ENCODE measurements at regions not wholly inside any gene's neighbourhood (a gene's known extent, or its start where the extent isn't known, plus 50 kb on each side); places are given as distances from the start of the nearest gene placed in this dataset.

DNA sequence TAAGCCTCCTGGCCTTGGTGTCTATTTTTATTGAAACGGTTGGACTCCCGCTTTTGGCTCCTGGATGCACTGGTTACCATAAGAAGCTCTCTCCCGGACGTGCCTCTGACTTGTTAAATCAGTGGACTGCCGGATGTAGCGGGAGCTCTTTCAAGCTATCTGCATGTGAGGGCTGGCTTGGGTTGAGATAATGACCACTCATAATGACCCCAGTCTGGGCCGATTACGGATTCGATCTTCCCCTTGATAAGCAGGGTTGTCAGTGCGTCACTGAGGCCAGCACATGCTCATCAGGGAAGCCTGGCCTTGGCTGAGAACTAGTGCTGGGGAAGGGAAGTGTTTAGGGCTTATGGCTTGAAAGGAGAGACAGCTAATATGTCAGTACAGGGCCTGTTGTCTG lies 528.1 kb downstream of the CDH26 start:
- ATAC-seq (ENCODE audit: low FRiP score), result no peak
- no peak for DNase-seq (ENCODE audit: low spot score)
- TF ChIP-seq, protein P1, sequence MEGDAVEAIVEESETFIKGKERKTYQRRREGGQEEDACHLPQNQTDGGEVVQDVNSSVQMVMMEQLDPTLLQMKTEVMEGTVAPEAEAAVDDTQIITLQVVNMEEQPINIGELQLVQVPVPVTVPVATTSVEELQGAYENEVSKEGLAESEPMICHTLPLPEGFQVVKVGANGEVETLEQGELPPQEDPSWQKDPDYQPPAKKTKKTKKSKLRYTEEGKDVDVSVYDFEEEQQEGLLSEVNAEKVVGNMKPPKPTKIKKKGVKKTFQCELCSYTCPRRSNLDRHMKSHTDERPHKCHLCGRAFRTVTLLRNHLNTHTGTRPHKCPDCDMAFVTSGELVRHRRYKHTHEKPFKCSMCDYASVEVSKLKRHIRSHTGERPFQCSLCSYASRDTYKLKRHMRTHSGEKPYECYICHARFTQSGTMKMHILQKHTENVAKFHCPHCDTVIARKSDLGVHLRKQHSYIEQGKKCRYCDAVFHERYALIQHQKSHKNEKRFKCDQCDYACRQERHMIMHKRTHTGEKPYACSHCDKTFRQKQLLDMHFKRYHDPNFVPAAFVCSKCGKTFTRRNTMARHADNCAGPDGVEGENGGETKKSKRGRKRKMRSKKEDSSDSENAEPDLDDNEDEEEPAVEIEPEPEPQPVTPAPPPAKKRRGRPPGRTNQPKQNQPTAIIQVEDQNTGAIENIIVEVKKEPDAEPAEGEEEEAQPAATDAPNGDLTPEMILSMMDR (IDR thresholded peaks at IDR 0.05), result no peak

DNA sequence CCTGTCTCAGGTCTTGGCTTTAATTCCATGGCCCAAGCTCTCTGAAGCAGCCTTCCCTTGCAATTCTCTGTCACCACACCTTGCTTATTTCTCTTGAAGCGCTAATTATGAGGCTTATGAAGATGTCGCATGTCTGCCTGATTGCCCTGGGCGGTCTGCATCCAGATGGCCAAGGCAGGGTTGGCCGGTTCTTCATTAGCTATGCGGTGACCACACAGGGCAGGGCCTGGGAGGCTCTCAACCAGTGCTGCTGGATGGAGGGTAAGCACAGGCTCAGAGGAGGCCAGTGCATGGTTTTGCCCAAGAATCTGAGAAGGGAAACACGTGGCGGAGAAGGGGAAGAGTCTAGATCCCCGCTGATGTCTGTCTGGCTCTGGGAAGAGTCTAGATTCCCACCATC lies 528.7 kb downstream of the CDH26 start:
- TF ChIP-seq, protein P1 (IDR thresholded peaks at IDR 0.05), result no peak
- no peak for DNase-seq (ENCODE audit: low spot score)
- no peak for ATAC-seq (ENCODE audit: low FRiP score)

DNA sequence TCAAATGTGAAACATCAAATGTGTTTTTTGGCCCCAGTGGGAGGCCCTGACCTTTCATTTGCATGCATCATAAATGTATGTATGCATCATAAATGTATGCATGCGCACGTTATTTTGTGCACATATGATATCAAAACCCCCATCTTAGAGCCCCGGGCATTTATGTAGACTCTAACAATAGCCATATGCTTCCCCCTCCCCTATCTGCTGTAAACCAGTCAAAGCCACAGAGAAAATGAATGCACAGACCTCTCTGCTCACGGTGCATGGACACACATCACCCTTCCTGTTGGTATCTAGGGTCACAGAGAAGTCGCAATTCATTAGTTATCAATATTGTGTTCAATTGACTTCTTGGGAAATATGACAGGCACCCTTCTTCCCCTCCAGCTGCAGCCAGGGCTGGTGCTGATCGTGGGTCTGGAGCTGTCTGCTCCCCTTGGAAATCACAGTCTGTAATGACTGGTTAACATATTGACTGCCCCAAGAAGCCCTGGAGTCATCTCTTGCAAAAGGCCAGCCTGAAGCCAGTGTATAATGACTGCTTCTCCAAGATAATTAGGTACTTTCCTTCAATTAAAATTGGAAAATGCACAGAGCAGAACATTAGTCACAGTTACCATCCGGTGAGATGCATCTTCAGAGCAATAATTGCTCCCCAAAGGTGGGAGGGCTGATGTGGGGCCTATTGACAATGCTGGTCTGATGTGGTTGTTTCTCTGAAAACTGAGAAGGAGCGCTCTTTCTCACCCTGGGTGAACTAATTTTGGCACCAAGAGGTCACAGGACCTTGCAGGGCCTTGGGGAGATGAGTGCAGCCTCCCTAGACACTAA lies 532.2 kb downstream of the CDH26 start:
- DNase-seq (ENCODE audit: low spot score) (no peak), ATAC-seq (ENCODE audit: low FRiP score) (no peak)
- TF ChIP-seq, protein P1 (IDR thresholded peaks at IDR 0.05), result no peak

DNA sequence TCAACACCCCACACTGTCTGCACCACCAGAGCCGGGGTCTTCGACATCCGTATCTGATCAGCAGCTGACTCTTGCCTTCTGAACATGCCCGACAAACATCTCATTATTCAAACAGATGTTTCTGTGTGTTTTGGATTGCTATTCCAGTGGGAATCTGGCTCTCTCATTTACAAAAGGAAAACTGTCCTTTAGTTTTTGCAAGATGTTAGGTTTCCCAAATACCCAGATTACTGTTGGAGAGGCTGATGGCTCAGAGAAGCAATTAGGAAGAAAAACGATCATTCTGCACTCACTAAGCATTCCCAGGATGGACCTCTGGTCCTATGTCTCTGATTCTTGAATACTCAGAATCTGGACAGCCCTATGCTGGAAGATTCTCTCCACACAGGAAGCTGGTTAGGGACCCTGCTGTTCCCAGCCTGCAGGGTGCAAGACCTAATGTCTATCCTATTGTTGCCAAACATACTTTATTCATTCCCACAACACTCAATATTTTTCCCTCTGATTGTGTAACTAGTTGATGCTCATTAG lies 532.9 kb downstream of the CDH26 start:
- no peak for ATAC-seq (ENCODE audit: low FRiP score)
- TF ChIP-seq, protein P1 (IDR thresholded peaks at IDR 0.05), result no peak
- DNase-seq (ENCODE audit: low spot score), result no peak

DNA sequence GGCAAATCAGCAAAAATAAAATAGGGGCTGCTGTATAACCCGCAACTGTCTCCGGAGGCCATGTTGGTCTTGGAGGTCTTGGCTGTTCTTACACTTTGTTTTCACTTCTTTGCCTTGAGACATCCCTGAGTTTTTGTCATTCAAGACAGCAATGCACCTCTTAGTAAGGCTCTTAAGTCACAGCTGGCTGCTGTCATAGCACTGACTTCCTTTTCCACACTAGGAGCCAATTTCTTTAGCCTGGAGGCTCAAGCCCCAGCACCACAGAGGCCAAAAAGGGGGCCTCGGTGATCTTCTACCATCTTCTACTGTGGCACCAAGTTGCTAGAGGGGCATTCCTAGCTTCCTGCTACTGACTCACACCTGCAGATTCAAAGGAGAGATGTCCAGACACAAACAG lies 536.3 kb downstream of the CDH26 start:
- TF ChIP-seq, protein P1 (IDR thresholded peaks at IDR 0.05), result no peak
- DNase-seq (ENCODE audit: low spot score) (no peak), ATAC-seq (ENCODE audit: low FRiP score) (no peak)

DNA sequence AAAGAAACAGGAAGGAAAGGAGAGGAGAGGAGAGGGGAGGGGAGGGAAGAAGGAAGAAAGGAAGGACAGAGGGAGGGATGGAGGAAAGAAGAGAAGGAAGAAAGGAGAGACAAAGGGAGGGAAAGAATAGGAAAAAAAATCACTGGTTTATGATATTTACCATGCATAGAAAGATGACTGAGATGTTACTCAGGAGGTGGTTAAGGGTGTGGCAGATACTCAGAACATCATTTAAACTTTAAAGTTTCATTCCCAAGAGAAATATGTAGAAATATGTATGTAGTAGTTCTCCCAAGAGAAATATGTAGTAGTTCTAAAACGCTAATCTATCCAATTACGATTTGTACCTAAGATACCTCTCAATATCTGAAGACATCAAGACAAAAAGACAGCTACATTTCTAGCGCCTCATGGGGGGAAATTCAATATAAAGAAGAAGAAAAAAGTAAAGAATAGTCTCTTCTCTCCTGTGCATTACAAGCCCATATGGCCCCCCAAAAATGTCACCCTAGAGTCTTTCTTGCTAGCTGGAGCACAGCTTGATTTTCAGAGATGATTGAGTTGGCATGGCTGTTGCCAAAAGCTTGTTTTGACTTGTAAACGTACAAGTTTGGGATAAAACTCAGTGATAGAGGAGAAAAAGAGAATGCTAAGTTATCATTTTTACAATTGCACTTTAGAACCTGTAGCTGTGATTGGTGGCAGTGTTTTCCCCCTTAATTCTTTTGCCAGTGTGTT lies 539.2 kb downstream of the CDH26 start:
- no peak for ATAC-seq (ENCODE audit: low FRiP score)
- TF ChIP-seq, protein P1 (IDR thresholded peaks at IDR 0.05), result no peak
- DNase-seq (ENCODE audit: low spot score), result no peak
